Islet precursor cell (in vitro differentiated cells): ENCODE measurements at regions not wholly inside any gene's neighbourhood (a gene's known extent, or its start where the extent isn't known, plus 50 kb on each side); places are given as distances from the start of the nearest gene placed in this dataset.

Experiments
- DNase-seq: peaks from one replicate; pipeline ENCODE4 v3.0.0-alpha.2; 2018

- no peak for DNase-seq
These were observed 426.6 kb downstream of the OMA1 start for GRCh38 chr1:58119971-58120370.

- no peak for DNase-seq
These were observed 430.2 kb downstream of the OMA1 start for GRCh38 chr1:58116284-58116683.

- no peak for DNase-seq
These were observed 436.8 kb downstream of the OMA1 start for GRCh38 chr1:58109646-58110200.

- DNase-seq = no peak
These were observed 437.7 kb downstream of the OMA1 start for GRCh38 chr1:58108783-58109182.

GRCh38 chr1:58107943-58108342, 438.6 kb downstream of the OMA1 start:
- DNase-seq = no peak

- DNase-seq = no peak
These were observed 441.6 kb downstream of the OMA1 start for GRCh38 chr1:58104960-58105359.

- DNase-seq = no peak
These were observed 449.8 kb downstream of the OMA1 start for GRCh38 chr1:58096714-58097113.

GRCh38 chr1:58095183-58095582, 451.3 kb downstream of the OMA1 start:
- DNase-seq = no peak

GRCh38 chr1:58094221-58094620, 452.3 kb downstream of the OMA1 start:
- DNase-seq = no peak

GRCh38 chr1:58090640-58091039, 455.9 kb downstream of the OMA1 start:
- DNase-seq = no peak

GRCh38 chr1:58089898-58090534, 456.5 kb downstream of the OMA1 start:
- no peak for DNase-seq

- no peak for DNase-seq
These were observed 462.3 kb downstream of the OMA1 start for GRCh38 chr1:58084266-58084665.

GRCh38 chr1:58082596-58082995, 463.9 kb downstream of the OMA1 start:
- no peak for DNase-seq

GRCh38 chr1:58076258-58076657, 470.3 kb downstream of the OMA1 start:
- no peak for DNase-seq

GRCh38 chr1:58075188-58075578, 471.3 kb downstream of the OMA1 start:
- no peak for DNase-seq

- no peak for DNase-seq
These were observed 474.1 kb downstream of the OMA1 start for GRCh38 chr1:58072450-58072849.

GRCh38 chr1:58067082-58067481, 479.4 kb downstream of the OMA1 start:
- no peak for DNase-seq

- DNase-seq = peak; percentile 68
These were observed 481.0 kb downstream of the OMA1 start for GRCh38 chr1:58065520-58065919.

GRCh38 chr1:58064166-58064565, 482.4 kb downstream of the OMA1 start:
- no peak for DNase-seq

- DNase-seq = no peak
These were observed 483.4 kb downstream of the OMA1 start for GRCh38 chr1:58063095-58063494.

- no peak for DNase-seq
These were observed 483.9 kb downstream of the OMA1 start for GRCh38 chr1:58062635-58063034.

- no peak for DNase-seq
These were observed 485.9 kb downstream of the OMA1 start for GRCh38 chr1:58060559-58061170.

GRCh38 chr1:58059789-58060188, 486.7 kb downstream of the OMA1 start:
- DNase-seq = no peak

GRCh38 chr1:58058323-58058722, 488.2 kb downstream of the OMA1 start:
- DNase-seq = no peak

GRCh38 chr1:58057826-58058225, 488.7 kb downstream of the OMA1 start:
- no peak for DNase-seq
